MM.1S (cell line): ENCODE measurements at regions not wholly inside any gene's neighbourhood (a gene's known extent, or its start where the extent isn't known, plus 50 kb on each side); places are given as distances from the start of the nearest gene placed in this dataset.

ENCODE experiments used
- DNase-seq: peaks from one replicate; pipeline ENCODE4 v3.0.0-alpha.2; 2015
- H2AFZ ChIP-seq: fragments of 300-600 bp; sonication (generic); 2 replicates; pipeline ENCODE4 v1.6.0; 2016; ENCODE audit warnings: antibody characterized with exemption, low read length
- H3F3A ChIP-seq: fragments of 300-600 bp; sonication (generic); 2 replicates; pipeline ENCODE4 v1.6.1; 2016; ENCODE audit warnings: mild to moderate bottlenecking, antibody characterized with exemption, low read length, moderate library complexity, mixed read lengths; ENCODE audit not compliant: insufficient read depth
- H3K27ac ChIP-seq: fragments of 300-600 bp; sonication (generic); 2 replicates; pipeline ENCODE4 v1.5.1; 2016; ENCODE audit warnings: mild to moderate bottlenecking, low read length
- H3K27me3 ChIP-seq: fragments of 300-600 bp; sonication (generic); replicated peaks from 2 replicates; pipeline ENCODE4 v1.6.0; 2016; ENCODE audit warnings: low read length; ENCODE audit not compliant: insufficient read depth
- H3K36me3 ChIP-seq: fragments of 300-600 bp; sonication (generic); replicated peaks from 2 replicates; pipeline ENCODE4 v1.6.1; 2016; ENCODE audit warnings: mild to moderate bottlenecking, low read length, mixed read lengths; ENCODE audit not compliant: insufficient read depth
- H3K4me1 ChIP-seq: fragments of 300-600 bp; sonication (generic); 2 replicates; pipeline ENCODE4 v1.6.1; 2016; ENCODE audit warnings: low read length, mixed read lengths
- H3K4me2 ChIP-seq: fragments of 300-600 bp; sonication (generic); 2 replicates; pipeline ENCODE4 v1.6.0; 2016; ENCODE audit warnings: low read depth, low read length
- H3K4me3 ChIP-seq: fragments of 300-600 bp; sonication (generic); 2 replicates; pipeline ENCODE4 v1.5.1; 2016; ENCODE audit warnings: low read length, mixed read lengths
- H3K79me2 ChIP-seq: fragments of 300-600 bp; sonication (generic); 2 replicates; pipeline ENCODE4 v1.6.1; 2016; ENCODE audit warnings: mixed run types, low read length, mixed read lengths
- H3K9ac ChIP-seq: fragments of 300-600 bp; sonication (generic); 2 replicates; pipeline ENCODE4 v1.6.1; 2016; ENCODE audit warnings: low read length, mixed read lengths
- H3K9me2 ChIP-seq: fragments of 300-600 bp; sonication (generic); replicated peaks from 2 replicates; pipeline ENCODE4 v1.6.1; 2016; ENCODE audit warnings: mild to moderate bottlenecking, low read length, mixed read lengths; ENCODE audit not compliant: insufficient read depth
- H3K9me3 ChIP-seq: fragments of 300-600 bp; sonication (generic); replicated peaks from 2 replicates; pipeline ENCODE4 v1.6.1; 2016; ENCODE audit warnings: mild to moderate bottlenecking, low read length, mixed read lengths; ENCODE audit not compliant: insufficient read depth
- H4K20me1 ChIP-seq: fragments of 300-600 bp; sonication (generic); 2 replicates; pipeline ENCODE4 v1.6.1; 2016; ENCODE audit warnings: mild to moderate bottlenecking, low read length, moderate library complexity, mixed read lengths; ENCODE audit not compliant: insufficient read depth
- CTCF ChIP-seq: fragments of 300-600 bp; sonication (generic); IDR thresholded peaks from 2 replicates; pipeline ENCODE4 v1.5.1; 2016; ENCODE audit warnings: antibody characterized with exemption, low read length, mixed read lengths
- EZH2 ChIP-seq: fragments of 300-600 bp; sonication (generic); optimal IDR thresholded peaks from 2 replicates; pipeline ENCODE3; 2017; ENCODE audit warnings: low read depth, mild to moderate bottlenecking, antibody characterized with exemption, low read length, mixed read lengths
- EZH2phosphoT487 ChIP-seq: fragments of 300-600 bp; sonication (generic); IDR thresholded peaks from 2 replicates; pipeline ENCODE4 v1.6.1; 2018; ENCODE audit warnings: antibody characterized with exemption, low read length

GRCh38 chr1:164473544-164473943 lies 85.4 kb upstream of the PBX1 start:
- no peak overlapping the region for H3K4me2 ChIP-seq
- no peaks in the 10 kb centered on the region for H3K36me3 ChIP-seq
- no peak overlapping the region for H3K9ac ChIP-seq
- H3F3A ChIP-seq: no peaks in the 10 kb centered on the region
- no peaks in the 10 kb centered on the region for H3K9me2 ChIP-seq
- DNase-seq: no peak
- H3K27me3 ChIP-seq: no peaks in the 10 kb centered on the region
- no peaks in the 10 kb centered on the region for H4K20me1 ChIP-seq
- H3K4me3 ChIP-seq: no peak overlapping the region
- TF ChIP-seq EZH2phosphoT487 (no peak), CTCF (no peak), EZH2 (no peak)
- no peak overlapping the region for H2AFZ ChIP-seq
- no peaks in the 10 kb centered on the region for H3K9me3 ChIP-seq
- no peak overlapping the region for H3K27ac ChIP-seq
- no peaks in the 10 kb centered on the region for H3K79me2 ChIP-seq
- no peaks in the 10 kb centered on the region for H3K4me1 ChIP-seq

- no peaks in the 10 kb centered on the region for H4K20me1 ChIP-seq
- H3K36me3 ChIP-seq: no peaks in the 10 kb centered on the region
- H3K4me1 ChIP-seq: no peaks in the 10 kb centered on the region
- no peaks in the 10 kb centered on the region for H3K27me3 ChIP-seq
- H3K9ac ChIP-seq: no peak overlapping the region
- no peak for TF ChIP-seq EZH2phosphoT487
- no peak for TF ChIP-seq EZH2
- no peak for TF ChIP-seq CTCF
- H3K9me3 ChIP-seq: no peaks in the 10 kb centered on the region
- H3K9me2 ChIP-seq: no peaks in the 10 kb centered on the region
- H2AFZ ChIP-seq: no peak overlapping the region
- H3K27ac ChIP-seq: no peak overlapping the region
- H3K79me2 ChIP-seq: no peaks in the 10 kb centered on the region
- H3K4me2 ChIP-seq: no peak overlapping the region
- no peak overlapping the region for H3K4me3 ChIP-seq
- DNase-seq: no peak
- no peaks in the 10 kb centered on the region for H3F3A ChIP-seq
These were observed 83.2 kb upstream of the PBX1 start for GRCh38 chr1:164475834-164476233.

DNA sequence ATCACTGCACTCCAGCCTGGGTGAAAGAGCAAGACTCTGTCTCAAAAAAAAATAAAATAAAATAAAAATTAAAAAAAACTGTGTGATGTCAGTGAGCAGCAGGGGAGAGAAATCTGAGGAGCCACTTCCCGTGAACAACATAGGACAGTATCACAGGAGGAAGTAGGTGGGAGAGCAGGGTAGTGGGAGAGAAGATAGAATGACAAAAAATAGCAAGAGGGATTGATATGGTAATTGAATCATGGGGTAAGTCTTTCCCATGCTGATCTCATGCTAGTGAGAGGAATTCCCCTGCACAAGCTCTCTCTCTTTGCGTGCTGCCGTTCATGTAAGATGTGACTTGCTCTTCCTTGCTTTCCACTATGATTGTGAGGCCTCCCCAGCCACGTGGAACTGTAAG lies 81.6 kb upstream of the PBX1 start:
- H3K9ac ChIP-seq: no peak overlapping the region

GRCh38 chr1:164479242-164479641 lies 79.7 kb upstream of the PBX1 start:
- no peaks in the 10 kb centered on the region for H3K36me3 ChIP-seq
- H3K79me2 ChIP-seq: no peaks in the 10 kb centered on the region
- DNase-seq: no peak

More for the DNA sequence above, 81.6 kb upstream of the PBX1 start:
- H3K4me2 ChIP-seq: no peak overlapping the region
- H3K36me3 ChIP-seq: no peaks in the 10 kb centered on the region
- H3K4me1 ChIP-seq: no peaks in the 10 kb centered on the region
- H3K9me3 ChIP-seq: no peaks in the 10 kb centered on the region
- H3F3A ChIP-seq: no peaks in the 10 kb centered on the region
- no peak overlapping the region for H3K27ac ChIP-seq
- no peaks in the 10 kb centered on the region for H4K20me1 ChIP-seq
- no peak overlapping the region for H3K4me3 ChIP-seq
- no peak for DNase-seq
- no peaks in the 10 kb centered on the region for H3K9me2 ChIP-seq
- H3K79me2 ChIP-seq: no peaks in the 10 kb centered on the region
- TF ChIP-seq EZH2 (no peak), EZH2phosphoT487 (no peak)
- H3K27me3 ChIP-seq: no peaks in the 10 kb centered on the region
- H2AFZ ChIP-seq: no peak overlapping the region

More at GRCh38 chr1:164479242-164479641, 79.7 kb upstream of the PBX1 start:
- Histone ChIP-seq H3F3A (no peaks in the 10 kb centered on the region), H3K9ac (no peak overlapping the region), H3K4me3 (no peak overlapping the region), H2AFZ (no peak overlapping the region), H3K4me2 (no peak overlapping the region), H3K27me3 (no peaks in the 10 kb centered on the region), H3K4me1 (no peaks in the 10 kb centered on the region), H3K9me2 (no peaks in the 10 kb centered on the region), H3K27ac (no peak overlapping the region), H4K20me1 (no peaks in the 10 kb centered on the region), H3K9me3 (no peaks in the 10 kb centered on the region)
- TF ChIP-seq EZH2: no peak
- TF ChIP-seq CTCF: no peak
- no peak for TF ChIP-seq EZH2phosphoT487
